ENCODE measurements at regions not wholly inside any gene's neighbourhood (a gene's known extent, or its start where the extent isn't known, plus 50 kb on each side); places are given as distances from the start of the nearest gene placed in this dataset.
"Not testable (repeated sequence)": the region's sequence is repeated elsewhere in the genome, so short reads cannot be mapped to it uniquely, and the experiment has no call there.

DNA sequence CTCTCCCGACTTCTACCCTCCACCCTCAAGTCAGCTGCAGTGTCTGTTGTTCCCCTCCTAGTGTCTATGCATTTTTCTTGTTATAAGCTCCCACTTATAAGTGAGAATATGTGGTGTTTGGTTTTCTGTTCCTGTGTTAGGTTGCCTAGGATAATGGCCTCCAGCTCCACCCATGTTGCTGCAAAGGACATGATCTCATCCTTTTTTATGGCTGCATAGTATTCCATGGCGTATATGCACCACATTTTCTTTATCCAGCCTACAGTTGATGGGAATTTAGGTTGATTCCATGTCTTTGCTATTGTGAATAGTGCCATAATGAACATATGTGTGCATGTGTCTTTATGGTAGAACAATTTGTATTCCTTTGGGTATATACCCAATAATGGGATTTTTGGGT is 80.7 kb downstream of the SPTSSA start:
- not testable (repeated sequence) for DNase-seq

GRCh38 chr14:34380471-34380845 is 81.6 kb downstream of the SPTSSA start:
- no peak for DNase-seq

DNA sequence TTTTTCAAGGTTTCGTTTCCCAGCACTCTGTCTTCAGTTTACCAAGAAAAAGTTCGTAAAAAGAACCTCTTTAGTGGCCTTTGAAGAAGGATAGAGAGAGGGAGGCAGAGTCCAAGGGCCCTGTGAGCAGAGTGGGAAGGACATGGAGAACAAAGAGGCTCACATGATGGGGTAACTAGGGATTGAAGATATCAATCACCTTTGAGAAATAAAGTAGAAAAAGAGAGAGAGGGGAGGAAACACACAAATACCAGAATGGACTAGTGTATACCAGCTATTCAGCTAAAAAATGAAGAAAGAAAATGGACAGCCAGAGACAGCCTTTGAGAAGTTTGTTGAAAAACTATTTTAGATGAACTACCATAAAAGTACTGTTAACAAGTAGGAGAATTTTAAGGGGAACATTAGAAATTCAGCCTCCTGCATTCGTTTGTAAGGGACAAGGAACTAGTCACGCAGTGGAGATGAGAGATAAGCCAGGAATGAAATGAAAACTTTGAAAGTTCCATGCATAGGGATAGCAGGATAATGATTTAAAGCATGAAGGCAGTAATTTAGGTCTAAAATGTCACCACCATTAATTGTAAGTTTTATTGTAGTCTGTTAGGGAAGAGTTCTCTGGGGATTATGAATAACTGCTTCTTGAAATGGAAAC is 82.1 kb downstream of the SPTSSA start:
- no peak for DNase-seq

- DNase-seq: no peak
Observed at GRCh38 chr14:34376649-34377267, 85.3 kb downstream of the SPTSSA start.

DNA sequence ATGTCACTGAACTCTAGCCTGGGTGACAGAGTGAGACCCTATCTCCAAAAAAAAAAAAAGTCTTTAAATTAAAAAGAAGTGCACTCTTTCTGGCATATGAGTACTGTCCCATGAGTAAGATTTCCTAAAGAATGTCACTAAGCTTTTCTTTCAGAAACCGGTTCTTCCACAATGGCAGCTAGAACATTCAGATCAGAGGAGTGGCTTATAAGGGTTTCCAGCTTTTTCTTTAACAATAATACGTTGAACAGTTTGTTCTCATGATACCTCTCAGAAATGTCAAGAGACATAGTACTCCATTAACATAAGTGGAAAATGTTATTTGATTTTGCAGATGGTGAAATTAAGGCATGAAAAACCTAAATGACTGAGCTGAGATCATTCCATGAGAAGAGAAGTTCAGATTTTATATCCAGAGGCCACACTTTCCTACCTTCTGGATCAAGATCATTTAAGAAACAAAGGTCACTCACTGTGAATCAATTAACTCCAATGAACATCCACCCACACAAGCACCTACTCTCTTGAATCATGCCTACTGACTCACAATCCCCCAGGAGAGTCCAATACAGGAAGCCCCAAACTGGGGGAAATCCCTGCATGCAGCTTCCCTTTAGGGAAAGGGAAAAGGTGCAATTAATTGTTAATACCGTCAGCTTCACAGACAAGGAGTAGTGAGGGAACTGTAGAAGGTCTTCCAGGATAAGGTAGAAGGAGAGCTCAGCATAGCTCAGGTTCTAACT is 86.9 kb downstream of the SPTSSA start:
- DNase-seq: no peak

DNA sequence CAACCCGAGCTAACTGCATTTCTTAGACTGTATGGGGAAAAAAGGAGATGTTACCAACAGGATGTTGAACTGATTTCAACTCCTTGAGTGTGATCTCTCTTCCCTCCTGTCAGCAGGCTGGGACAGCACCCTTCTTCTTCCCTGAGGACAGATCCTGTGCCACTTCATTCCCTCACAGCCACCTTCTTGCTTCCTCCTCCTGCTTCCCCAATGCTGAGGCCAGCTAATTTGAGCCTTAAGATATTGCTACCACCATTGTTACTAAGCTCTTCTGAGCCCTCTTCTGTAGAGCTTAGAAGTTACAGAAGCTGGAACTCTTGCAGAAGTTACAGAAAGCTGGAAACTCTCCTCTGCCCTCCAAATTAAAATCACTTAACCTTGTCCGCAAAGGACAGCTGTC is 88.8 kb downstream of the SPTSSA start:
- no peak for DNase-seq

DNA sequence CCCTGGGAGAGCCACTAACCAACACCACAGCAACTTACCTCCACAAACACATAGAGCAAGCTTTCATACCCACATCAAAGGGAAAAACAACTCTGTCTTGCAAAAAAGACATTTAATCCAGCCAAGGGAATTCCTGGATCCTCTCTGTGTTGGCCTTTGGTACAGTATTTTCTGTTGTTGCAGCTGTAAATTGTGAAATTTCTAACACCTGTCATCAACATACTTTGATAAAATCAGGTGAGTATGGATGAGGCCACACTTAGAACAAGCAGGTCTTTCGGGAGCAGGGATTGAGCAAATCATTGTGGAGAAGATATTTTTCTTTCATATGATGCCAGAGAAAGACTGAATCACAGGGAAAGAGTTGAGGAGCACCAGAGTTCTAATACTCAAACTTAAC is 89.3 kb downstream of the SPTSSA start:
- DNase-seq: no peak

- no peak for DNase-seq
Observed at GRCh38 chr14:34369648-34370030, 92.4 kb downstream of the SPTSSA start.

- no peak for DNase-seq
Observed at GRCh38 chr14:34368971-34369647, 92.9 kb downstream of the SPTSSA start.

GRCh38 chr14:34368115-34368970 is 93.7 kb downstream of the SPTSSA start:
- peak; percentile 21 for DNase-seq

DNA sequence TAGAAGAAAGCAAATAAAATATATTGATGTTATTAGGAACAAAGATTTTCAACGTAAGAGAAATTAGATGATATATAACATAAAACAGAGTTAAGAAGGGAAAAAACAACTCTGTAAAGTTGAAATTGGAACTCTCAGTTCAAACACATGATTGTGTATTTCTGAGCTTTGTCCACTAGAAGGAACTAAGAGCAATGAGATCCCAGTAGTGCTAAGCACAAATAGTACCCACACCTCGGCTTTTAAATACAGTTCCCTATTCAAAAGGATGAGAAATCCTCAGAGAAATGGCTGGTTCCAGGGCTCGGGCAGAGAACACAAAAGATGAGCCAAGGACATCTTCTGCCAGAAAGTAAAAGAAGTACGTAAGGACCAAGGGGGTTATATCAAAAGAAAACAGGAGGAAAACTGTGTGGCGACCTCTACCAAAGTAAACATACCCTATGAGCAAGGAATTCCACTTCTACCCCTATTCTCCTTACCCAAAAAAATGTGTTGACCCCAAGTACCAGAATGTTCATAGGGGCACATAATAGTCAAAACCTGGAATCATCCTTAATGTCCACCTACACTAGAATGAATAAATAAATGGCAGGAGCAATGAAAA is 96.6 kb downstream of the SPTSSA start:
- no peak for DNase-seq

DNA sequence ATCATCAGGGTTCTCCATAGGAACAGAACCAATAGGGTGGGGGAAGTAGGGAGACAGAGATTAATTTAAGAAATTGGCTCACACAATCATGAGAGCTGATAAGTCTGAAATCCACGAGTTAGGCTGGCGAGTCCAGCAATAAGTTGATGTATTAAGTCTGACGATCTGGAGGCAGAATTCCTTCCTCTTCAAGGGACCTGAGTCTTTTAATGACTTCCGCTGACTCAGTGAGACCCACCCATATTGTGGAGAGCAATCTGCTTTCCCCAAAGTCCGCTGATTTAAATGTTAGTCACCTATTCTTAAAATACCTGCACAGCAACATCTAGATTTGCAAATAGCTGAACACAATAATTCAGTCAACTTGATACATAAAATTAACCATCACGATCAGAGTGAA is 97.8 kb downstream of the SPTSSA start:
- no peak for DNase-seq

GRCh38 chr14:34363733-34364134 is 98.3 kb downstream of the SPTSSA start:
- DNase-seq: no peak

DNA sequence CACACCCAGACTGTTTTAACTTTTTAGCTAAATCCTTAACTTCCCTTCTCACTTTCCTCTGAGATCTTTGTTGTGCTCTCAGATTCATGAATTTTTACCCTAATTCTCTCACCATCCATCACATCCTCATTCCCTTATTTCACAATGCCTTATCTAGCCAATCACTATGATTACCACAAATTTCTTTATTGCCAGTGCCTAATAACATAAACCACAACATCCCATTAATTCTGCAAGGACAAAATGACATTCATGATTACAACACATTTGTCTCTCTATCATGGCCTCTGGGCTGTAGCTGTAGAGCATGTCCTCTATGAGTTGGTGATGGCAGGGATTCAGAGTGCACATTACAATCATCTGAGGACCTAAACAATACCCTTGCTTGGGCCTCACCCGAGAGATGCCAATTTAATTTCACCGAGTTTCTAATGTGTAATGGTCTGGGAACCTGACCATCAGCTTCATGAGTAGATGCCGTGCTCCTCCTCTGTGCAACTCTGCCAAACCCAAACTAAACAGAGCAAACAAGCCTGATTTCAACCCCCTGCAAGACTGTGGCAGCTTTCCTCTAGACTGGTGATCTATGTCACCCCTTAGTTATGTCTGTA is 99.3 kb downstream of the SPTSSA start:
- DNase-seq: no peak

DNA sequence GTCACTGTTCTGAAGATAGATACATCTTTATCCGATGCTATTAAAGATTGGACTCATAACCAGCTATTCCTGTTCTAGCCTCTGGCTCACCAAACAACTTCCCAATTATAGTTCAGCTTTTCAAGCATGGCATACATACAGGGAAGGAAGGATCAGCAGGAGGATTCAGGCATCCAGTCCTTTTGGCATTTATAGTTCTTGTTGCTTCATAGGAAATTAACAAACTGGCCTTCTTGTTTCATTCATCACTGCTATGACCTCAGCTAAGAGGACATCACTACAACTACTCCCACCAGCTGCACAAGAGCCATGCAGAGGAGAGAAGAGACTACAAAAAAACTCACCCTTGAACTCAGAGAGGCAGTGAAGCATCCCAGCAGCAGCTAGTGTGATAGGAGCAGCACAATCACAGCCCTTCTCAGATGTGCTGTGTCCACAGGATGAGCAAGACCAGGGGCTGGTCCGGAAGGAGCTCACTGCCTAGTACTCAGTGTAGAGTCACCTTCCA is 100.5 kb downstream of the SPTSSA start:
- no peak for DNase-seq

GRCh38 chr14:34359420-34360117 is 102.5 kb downstream of the SPTSSA start:
- DNase-seq: no peak

GRCh38 chr14:34356264-34356654 is 105.8 kb downstream of the SPTSSA start:
- DNase-seq: peak; percentile 43

DNA sequence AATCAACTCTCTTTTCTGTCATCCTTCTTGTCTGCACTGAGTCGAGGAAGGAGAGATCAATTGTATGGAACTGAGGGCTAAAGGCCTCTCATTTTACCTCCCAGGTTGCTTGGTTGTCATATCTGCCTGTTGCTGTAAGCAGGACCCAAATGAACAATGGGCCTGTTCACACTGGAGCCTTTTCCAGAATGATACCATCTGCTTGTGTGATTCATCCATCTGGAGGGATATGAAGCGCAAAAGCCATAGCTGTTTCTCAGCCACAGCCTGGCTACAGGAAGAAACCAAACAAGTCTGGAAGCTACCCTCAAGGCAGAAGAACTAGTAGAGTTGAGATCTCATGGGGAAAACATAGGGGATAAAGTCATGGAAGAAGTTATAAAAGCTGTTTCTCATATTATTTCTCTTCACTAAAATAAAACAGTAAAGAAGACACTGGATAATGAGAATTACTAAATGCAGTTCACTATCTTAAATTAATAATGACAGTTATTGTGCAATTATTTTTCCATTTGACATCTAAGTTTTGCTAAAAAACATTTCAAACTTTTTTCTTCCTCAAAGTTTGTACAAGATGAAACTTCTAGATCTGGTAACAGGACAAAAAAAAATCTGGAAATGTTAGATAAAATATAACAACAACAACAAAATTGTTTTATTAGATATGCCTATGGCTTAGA is 106.3 kb downstream of the SPTSSA start:
- DNase-seq: peak; percentile 64

DNA sequence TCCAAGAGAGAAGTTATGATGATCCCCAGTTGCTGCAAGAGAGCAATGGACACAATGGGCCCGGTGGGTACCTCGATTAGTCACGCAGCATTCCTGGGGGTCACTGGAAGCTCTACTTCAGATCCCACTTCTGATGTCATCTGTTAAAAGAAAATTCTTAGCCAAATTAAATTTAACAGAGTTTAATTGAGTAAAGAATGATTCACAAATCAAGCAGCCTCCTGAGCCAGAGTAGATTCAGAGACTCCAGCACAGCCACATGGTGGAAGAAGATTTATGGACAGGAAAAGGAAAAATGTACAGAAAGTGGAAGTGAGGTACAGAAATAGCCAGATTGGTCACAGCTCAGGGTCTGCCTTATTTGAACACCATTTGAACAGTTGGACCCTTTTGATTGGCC is 107.5 kb downstream of the SPTSSA start:
- DNase-seq: no peak

- no peak for DNase-seq
Observed at GRCh38 chr14:34350903-34351302, 111.1 kb downstream of the SPTSSA start.

Data from EL (cell line).